Iris pigment epithelial cell (primary cell): ENCODE measurements at regions not wholly inside any gene's neighbourhood (a gene's known extent, or its start where the extent isn't known, plus 50 kb on each side); places are given as distances from the start of the nearest gene placed in this dataset.
A peak's percentile ranks its signal among the peaks of the same experiment; 100 is the strongest.
"Not testable (repeated sequence)": the region's sequence is repeated elsewhere in the genome, so short reads cannot be mapped to it uniquely, and the experiment has no call there.

ENCODE experiments used
- DNase-seq: peaks from one replicate; pipeline ENCODE4 v3.0.0-alpha.2; 2011; ENCODE audit warnings: low read depth

DNA sequence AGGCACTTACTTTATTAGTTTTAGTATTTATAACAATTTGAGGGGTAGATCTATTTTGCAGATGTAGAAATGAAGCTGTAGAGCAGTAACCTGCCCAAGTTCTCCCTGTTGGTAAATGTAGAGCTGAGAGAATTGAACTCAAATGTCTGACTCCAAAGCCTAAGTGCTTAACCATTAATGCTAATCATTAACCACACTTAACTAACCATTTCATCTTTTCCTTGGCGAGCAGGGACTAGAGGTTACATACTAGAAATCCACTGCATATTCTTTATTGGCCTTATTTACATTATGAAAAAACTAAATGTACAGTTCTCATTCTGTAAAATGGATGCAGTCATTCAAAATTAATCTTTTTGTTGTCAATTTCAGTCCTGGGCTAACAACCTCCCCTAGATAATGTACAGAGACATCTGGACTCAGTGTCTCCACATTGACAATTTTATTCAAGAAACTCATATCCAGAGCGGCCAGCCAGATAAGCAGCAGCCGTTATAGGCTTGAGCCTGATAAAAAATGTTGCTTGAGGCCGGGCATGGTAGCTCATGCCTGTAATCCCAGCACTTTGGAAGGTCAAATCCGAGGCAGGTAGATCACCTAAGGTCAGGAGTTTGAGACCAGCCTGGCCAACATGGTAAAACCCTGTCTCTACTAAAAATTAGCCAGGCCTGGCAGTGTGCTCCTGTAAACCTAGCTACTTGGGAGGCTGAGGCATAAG is 76.7 kb upstream of the PICALM start:
- no peak for DNase-seq

DNA sequence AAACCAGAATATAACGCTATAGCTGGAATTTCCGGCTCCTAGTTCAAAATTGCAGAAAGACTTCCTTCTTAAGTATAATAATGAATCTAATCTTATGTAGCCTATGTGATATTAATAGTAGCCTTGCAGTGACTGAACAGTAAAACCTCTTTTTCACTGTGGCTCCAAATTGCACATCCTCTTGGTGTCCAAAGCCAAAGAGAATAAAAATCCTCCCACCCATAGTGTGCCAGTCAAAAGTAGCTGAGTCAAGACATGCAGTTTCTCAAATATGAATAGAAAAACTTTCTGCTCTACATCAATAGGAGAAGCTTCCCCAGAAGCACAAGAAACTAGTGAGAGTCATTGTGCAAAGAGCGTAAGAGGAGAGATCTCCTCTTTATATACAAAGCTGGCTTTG is 76.0 kb upstream of the PICALM start:
- DNase-seq = no peak

DNA sequence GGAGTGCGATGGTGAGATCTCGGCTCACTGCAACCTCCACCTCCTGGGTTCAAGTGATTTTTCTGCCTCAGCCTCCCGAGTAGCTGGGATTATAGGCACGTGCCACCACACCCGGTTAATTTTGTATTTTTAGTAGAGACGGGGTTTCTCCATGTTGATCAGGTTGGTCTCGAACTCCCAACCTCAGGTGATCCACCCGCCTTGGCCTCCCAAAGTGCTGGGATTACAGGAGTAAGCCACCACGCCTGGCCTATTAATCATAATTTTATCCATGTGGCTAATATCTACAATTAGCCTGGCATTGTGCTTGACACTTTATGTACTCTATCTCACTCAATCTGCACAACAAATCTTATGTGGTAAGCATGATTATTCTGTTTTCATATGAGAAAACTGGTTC is 75.2 kb upstream of the PICALM start:
- not testable (repeated sequence) for DNase-seq

DNA sequence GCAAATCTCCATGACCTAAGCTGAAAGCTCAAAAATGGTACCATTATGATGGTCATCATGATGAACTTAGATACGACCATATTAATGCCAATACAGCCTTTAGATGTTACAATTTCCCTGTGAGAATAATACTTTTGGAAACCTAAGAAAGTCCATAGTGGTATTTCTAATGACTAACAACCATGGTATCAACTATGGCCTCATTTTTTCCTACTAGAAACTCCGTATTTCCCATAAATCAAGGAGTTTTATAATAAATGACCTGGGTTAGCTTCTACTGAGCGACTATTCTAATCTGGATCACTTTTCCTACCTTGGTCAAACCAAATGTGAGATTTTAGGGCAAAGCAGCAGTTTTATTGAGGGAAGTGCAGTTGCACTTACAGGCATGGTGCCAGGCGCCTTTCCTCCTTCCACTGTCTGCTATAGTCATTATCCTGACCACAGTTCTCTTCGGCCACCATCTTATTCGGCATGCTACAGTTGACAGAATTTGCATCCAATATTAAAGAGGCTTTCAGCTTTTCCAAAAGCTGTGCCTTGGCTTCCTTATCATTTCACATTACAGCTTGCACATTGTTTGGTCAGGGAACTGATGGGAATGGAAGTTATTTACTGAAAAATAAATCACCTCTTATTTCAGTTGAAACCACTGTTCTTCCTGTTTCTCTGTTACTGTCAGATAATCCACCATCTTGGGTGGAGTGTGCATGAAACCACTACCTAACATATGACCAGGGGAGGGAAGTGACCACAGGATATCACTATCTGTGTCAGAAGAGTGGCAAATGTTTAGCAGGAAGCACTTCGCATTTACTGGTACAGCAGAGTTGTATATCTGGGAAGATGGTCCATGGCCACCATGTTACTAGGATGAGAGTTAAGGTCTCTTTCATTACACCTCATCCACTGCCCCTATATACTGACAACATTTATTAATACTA is 74.5 kb upstream of the PICALM start:
- no peak for DNase-seq

DNA sequence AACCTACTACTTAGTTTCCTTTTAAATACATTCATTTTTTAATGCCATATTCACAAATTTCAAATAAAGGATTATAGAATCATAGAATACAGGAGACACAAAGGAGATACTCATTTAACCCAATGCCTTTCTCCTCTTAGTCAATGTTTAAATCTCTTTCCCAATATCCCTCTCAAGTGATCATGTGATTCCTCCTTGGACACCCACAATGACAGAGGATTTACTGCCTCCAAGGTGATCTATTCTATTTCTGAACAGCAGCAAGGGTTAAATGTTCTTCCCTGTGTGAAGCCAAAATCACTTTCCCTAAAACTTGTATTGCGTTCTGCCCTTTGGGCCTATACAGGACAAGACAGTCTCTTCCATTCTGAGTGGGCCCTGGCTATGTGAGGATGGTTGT is 73.3 kb upstream of the PICALM start:
- no peak for DNase-seq

DNA sequence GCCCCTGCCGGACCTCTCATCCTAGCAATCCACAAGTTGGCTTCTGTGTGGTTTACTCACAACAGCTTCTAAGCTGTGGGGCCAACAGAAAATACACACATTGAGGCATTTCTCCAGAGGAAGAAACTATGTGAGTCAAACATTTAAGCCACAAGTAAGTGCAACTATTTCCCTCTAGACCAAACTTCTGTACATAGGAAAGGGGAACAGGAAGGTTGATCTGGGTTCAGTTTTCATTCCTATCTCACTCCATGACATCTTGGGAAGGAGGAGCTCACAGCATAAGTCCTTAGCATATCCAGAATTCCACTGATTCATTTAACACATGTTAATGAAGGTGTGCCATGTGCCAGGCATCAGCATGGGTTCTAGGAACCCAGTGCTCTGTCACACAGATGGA is 72.8 kb upstream of the PICALM start:
- DNase-seq = peak; percentile 28

DNA sequence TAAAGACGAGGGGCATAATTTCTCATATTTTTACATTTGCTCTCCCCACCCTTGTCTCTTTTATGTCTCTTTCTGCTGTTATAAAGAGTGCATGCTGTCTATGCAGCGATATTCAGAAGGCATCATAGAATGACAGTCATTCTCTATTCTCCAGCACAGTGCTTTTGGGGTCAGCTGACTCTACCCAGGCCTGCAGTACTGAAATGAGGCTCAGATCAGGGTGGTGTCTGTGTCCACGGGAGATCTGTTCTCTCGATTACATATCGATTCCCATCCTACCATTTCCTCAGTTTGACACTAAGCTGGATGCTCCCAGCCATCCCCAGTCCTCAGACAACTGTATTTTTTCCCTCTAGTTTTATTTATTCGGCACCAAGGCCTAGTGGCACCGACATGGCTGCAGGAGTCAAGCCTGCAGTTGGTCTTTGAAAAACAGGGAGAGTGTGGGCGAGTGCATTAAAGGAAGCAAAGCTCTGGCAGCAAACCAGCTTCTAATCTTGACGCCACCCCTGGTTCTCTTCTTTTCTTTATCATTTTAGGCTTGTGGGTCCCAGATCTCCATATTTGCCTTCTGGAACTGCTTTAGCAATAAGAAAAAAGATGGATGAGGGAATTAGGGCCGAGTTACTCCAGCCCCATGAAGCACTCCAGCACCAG is 71.6 kb upstream of the PICALM start:
- no peak for DNase-seq

DNA sequence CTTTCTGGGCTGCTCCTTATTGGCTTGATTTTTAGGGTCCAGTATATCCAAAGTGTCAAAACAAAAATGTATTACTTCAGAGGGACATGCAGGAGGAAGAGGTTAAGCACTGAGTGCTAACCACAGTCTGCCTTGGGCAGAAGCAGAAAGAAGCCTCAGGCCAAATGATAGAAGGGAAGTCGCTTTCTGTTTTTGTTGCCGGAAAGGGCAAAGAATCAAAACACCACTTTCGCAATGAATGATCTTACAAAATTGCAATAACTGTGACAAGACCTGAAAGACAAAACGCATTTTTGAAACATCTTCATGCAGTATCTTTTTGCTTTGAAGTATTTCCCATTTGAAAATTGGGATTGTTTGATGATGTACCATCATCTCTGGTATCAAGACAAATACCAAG is 70.1 kb upstream of the PICALM start:
- DNase-seq = peak; percentile 65

DNA sequence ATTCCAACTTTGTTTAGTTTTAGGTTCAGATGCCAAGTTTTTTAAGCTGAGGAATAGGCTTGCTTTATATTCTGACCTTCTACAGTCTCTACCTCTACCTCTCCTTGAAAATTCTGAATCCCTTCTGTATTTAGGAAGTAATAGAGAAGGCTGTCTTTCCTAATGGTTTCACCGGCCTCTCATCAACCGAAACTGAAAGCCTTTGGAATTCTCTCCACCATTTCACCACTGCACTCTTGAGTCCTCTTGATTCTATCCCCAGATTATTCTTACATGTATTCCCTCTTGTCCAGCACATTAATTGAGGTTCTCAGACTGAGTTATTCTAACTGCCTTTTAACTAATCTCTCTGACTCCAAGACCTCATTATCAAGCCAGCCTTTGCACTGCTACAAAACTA is 67.7 kb upstream of the PICALM start:
- no peak for DNase-seq

DNA sequence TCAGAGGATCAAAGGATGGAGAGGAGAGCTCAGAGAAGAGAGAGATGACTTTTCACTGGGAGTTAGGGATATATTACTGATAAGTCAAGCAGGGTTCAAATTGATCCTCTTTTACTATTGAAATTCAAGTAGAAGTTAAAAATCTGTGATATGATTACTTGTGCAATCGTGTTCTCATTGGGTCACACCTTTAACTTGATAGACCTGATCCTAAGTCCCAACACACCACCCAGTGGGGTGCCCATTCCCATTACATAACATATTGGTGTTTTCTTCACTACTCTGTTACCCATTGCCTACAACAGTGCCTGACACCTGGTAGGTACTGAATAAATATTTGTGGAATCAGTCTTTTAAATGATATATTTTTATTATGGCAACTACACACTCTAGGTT is 66.4 kb upstream of the PICALM start:
- DNase-seq = no peak

DNA sequence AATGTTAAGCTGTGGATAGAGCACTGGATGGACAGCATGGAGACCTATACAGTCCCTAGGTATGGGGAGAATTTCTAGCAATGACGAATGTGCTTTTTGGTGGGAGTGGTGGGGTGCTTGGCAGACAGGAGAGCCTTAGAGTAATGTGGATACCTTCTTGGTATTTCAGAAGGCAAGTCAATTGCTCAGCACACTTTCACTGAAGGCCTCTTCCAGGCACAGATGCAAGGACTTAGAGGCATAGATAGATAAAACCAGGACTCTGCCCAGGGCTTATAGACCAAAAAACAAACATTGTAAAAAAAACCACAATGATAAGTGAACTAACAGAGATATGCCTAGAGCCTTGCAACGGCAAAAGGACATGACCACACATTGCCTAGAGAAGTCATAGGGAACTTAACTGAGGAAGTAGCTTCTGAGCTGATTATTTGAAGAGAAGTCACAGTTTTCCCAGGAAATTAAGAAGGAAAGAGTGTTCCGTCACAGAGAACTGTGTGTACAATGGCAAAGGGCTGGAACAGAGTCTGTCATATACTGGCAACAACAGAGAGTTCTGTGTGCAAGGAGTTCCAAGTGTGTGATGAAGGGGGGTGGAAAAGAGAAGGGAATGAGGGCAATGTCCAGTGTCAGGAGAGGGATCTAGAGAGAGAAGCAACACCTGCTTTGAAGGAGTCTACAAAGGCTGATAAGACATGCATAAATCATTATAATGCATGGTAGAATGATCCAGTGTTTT is 65.9 kb upstream of the PICALM start:
- no peak for DNase-seq

DNA sequence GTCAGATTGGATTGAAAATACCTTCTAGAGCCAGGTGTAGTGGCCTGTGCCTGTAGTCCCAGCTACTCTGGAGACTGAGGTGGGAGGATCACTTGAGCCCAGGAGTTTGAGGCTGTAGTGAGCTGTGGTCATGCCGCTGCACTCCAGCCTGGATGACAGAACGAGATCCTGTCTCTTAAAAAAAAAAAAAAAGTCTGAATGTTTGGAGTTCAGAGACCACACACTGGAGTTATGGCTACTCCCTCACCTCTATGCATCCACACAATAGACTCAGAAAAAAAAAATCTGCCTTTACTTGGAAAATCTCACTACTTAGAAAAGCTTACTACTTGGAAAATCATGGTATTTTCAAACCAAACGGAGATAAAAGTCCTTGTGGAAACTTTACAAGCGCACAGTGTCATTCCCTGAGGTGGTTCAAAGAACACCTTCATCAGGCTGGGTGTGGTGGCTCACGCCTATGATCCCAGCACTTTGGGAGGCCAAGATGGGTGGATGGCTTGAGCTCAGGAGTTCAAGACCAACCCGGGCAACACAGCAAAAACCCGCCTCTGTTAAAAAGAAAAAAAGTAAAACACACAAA is 63.9 kb upstream of the PICALM start:
- no peak for DNase-seq

DNA sequence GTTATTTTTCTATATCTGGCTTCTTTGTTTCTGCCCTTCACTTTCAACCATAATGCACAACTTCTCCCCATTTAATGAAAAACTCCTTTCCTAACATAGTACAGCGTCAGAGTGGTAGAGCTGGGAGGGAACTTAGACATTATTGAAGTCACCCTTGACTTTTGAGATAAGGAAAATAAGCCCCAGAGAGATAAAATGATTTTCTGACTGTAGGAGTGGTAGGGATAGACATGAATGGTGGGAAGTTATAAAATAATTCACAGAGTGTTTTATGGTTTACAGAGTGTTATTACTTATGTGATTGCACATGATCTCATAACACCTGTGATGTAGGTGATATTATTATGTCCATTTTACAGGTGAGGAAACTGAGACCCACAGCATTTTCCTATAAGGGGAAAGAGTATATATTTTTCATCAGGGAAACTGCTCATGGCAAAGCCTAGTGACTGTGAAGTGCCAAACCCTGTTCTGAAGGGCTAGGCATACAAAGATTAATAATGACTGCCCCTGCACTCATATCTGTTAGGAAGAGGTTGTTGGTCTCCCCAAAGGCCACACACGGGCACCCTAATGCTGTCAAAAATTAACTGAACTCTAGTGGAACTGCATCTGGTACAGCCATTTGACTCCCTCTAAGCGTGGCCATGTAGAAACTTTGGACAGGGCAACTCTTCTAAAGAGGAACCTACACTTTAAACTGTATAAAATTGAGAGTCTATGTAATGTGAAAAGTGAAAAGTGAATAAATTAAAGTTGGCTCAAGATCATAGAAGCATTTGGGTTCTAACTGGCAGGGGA is 61.1 kb upstream of the PICALM start:
- no peak for DNase-seq

DNA sequence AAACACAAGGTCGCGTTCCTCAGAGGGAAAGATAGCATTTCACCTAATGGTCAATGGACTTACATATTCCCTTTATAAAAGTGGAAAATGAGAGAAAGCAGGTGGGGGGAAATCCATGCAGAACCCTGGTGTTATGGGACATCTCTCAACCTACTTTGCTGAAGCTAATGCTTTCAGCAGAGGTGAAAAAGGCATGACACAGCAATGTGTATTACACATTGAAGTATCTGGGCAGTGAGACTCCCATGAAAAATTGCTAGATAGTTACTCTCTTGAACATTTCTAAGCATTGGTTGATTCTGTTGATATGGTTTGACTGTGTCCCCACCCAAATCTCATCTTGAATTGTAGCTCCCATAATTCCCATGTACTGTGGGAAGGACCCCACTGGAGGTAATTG is 60.0 kb upstream of the PICALM start:
- no peak for DNase-seq

DNA sequence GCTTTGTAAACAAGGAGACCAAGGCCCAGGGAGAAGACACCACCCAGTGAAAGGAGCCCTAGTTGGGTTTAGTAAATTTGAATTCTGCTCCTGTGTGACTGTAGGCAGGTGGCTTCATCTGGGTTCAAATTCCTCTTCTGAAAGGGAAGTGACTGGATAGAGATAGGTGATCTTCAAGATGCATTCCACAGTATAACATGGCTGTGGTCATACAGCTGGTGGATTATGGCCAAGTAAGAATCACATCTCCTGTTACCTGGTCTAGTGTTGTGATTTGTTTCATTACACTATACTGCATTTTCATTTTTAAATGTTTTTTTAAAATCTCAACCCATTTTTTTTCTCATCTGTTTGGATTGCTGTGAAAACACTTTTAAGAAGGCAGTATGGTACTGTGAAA is 58.0 kb upstream of the PICALM start:
- DNase-seq = no peak

DNA sequence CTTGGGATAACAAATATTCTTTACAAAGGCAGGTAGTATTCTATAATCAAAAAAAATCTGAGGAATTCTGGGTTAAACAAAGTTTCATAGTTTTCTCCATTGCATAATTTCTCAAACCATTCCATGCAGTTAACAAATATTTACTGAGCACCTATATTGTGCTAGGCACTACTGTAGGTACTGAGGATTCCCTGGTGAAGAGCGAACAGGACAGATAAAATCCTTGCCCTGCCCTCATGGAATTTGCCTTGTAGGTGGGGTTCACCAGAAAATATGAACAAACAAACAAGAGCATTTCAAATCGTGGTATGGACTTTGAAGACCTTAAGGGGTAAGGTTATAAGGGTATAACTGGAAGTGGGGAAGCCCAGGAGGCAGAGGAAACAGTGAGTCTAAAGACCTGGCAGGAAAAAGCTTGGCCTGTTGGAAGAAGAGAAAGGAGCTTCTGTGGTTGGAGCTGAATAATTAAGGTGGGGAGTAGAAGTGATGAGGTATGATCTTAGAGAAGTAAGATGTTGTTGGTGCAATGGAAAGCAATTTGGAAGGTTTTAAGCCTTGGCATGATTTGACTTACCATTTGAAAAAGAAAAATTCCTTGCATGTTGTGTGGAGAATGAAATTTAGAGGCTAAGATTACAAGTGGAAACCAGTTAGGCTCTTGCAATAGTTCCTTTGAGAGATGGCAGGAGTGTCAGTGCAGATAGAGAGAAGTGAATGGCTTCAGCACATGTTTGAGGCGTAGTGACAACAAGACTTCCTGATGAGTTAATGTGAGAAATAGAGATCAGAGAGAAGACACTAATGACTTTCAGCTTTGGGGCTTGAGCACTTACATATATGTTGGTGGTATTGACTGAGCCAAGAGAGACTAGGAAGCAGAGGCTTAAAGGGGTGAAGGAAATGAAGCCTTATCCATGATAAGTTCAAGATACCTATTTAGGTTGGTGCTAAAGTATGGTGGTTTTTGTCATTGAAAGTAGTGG is 55.7 kb upstream of the PICALM start:
- DNase-seq = no peak

DNA sequence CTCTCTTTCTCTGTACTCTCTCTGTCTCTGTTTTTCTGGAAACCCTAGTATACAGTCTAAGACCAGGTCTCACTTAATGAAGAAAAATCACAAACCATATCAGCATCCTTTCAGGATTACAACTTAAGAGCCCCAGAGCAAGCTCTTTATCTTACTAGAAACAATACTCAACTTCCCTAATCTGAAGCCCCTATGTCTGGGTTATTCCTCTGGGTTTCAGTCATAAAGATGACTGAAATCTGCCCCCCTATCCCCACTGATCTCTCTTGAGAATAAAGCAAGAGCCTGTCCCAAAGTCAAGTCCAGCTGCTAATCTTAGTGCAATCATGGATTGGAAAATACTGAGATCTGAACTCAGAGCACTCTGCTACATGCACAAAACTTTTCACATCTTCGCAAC is 53.9 kb upstream of the PICALM start:
- no peak for DNase-seq

DNA sequence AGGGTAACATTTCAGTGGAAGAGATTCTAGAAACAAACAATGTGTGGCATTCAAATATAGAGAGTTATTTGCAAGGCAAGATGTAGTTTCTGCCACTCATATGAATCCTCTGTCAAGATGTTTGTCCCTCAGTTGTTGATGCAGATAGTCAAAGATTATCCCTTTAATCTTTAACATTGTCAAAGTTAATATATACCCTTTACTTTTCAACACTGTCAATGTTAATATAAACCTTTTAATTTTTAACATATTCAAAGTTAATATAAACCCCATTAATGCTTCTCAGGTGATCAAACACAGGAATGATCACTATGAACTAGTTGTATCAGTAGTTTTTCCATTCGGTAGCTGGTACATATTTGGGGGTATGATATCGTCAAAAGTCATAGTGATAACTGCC is 51.9 kb upstream of the PICALM start:
- DNase-seq = no peak

DNA sequence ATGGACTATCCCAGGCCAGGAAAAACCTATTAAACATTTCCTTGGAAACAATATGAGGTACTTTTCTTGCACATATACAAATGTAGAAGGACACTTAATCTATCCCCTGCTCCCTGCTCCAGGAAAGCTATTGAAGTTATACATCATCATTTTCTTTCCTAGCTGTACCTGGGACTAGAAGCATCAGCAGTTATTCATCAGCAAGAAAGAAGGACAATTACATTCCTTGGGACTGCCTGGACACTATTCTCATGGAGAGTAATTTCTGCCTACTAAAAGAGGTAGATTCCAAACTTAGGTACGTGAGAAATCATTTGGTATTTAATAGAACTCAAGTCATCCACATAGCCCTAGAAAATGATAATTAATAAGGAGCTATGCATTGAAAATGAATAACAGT is 51.0 kb upstream of the PICALM start:
- DNase-seq = no peak

DNA sequence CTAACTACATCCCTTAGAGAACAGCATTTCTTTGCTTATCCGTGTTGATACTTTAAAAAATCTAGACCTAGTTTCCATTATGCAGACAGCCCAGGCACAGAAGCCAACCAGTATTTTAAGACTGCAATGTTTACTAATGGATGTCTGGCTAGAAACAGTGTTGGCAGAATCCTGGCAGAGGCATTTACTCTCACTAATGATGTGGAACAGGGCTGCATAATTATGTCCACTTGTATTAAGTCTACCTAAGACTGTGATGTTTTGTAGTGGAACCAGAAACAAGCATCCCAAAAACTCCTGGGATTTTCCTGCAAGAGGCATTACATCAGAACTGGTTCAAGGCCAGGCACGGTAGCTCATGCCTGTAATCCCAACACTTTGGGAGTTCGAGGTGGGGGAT is 50.2 kb upstream of the PICALM start:
- no peak for DNase-seq
